ENCODE measurements at regions not wholly inside any gene's neighbourhood (a gene's known extent, or its start where the extent isn't known, plus 50 kb on each side); places are given as distances from the start of the nearest gene placed in this dataset.

- Mint-ChIP-seq H3K9me3 (ENCODE audit: low read depth, unreplicated experiment) (no peaks in the 10 kb centered on the region), H3K27me3 (ENCODE audit: unreplicated experiment) (peaks cover 86% of the 10 kb centered on the region), H3K4me3 (ENCODE audit: low read depth, unreplicated experiment) (no peak overlapping the region), H3K4me1 (ENCODE audit: low read depth, unreplicated experiment) (no peaks in the 10 kb centered on the region), H3K27ac (ENCODE audit: unreplicated experiment) (no peak overlapping the region), H3K36me3 (ENCODE audit: insufficient read depth, unreplicated experiment) (no peaks in the 10 kb centered on the region)
- no peak for DNase-seq
- TF ChIP-seq CTCF (IDR thresholded peaks at IDR 0.05; ENCODE audit: unreplicated experiment), result no peak
- no TSS peak for BruUV-seq (replicated peaks)
- CTCF ChIA-PET, result no interaction called here
- intact Hi-C loops (cut with micrococcal nuclease; ENCODE audit: unreplicated experiment), result no loop called here
Observed at GRCh38 chr14:22488522-22489243, 100.3 kb downstream of the DAD1 start.

GRCh38 chr14:22487941-22488340 is 101.1 kb downstream of the DAD1 start:
- CTCF ChIA-PET, result interaction anchor here (0.5 to 0.6 kb wide), 2 partner anchors 554 to 977 kb away, joined by 3 to 4 read pairs; partner anchors contain the start of gene PSMB11
- H3K4me3 Mint-ChIP-seq (ENCODE audit: low read depth, unreplicated experiment), result no peak overlapping the region
- no TSS peak for BruUV-seq (replicated peaks)
- intact Hi-C loops (cut with micrococcal nuclease; ENCODE audit: unreplicated experiment), result no loop called here
- peaks cover 85% of the 10 kb centered on the region for H3K27me3 Mint-ChIP-seq (ENCODE audit: unreplicated experiment)
- H3K9me3 Mint-ChIP-seq (ENCODE audit: low read depth, unreplicated experiment), result no peaks in the 10 kb centered on the region
- no peak for TF ChIP-seq CTCF (IDR thresholded peaks at IDR 0.05; ENCODE audit: unreplicated experiment)
- DNase-seq, result no peak
- no peaks in the 10 kb centered on the region for H3K36me3 Mint-ChIP-seq (ENCODE audit: insufficient read depth, unreplicated experiment)
- no peaks in the 10 kb centered on the region for H3K4me1 Mint-ChIP-seq (ENCODE audit: low read depth, unreplicated experiment)
- H3K27ac Mint-ChIP-seq (ENCODE audit: unreplicated experiment), result no peak overlapping the region

GRCh38 chr14:22487401-22487800 is 101.6 kb downstream of the DAD1 start:
- no peaks in the 10 kb centered on the region for H3K36me3 Mint-ChIP-seq (ENCODE audit: insufficient read depth, unreplicated experiment)
- CTCF ChIA-PET, result interaction anchor here (0.5 to 0.6 kb wide), 3 partner anchors 117 to 977 kb away, joined by 3 to 4 read pairs (median 3); partner anchors contain the start of gene PSMB11
- DNase-seq, result no peak
- no peak for TF ChIP-seq CTCF (IDR thresholded peaks at IDR 0.05; ENCODE audit: unreplicated experiment)
- H3K4me1 Mint-ChIP-seq (ENCODE audit: low read depth, unreplicated experiment), result no peaks in the 10 kb centered on the region
- intact Hi-C loops (cut with micrococcal nuclease; ENCODE audit: unreplicated experiment), result no loop called here
- H3K27ac Mint-ChIP-seq (ENCODE audit: unreplicated experiment), result no peak overlapping the region
- no peak overlapping the region for H3K4me3 Mint-ChIP-seq (ENCODE audit: low read depth, unreplicated experiment)
- peaks cover 85% of the 10 kb centered on the region for H3K27me3 Mint-ChIP-seq (ENCODE audit: unreplicated experiment)
- no TSS peak for BruUV-seq (replicated peaks)
- no peaks in the 10 kb centered on the region for H3K9me3 Mint-ChIP-seq (ENCODE audit: low read depth, unreplicated experiment)

GRCh38 chr14:22486675-22487074 is 102.3 kb downstream of the DAD1 start:
- BruUV-seq (replicated peaks), result no TSS peak
- DNase-seq, result no peak
- no peaks in the 10 kb centered on the region for H3K9me3 Mint-ChIP-seq (ENCODE audit: low read depth, unreplicated experiment)
- no peak overlapping the region for H3K4me3 Mint-ChIP-seq (ENCODE audit: low read depth, unreplicated experiment)
- CTCF ChIA-PET, result interaction anchor here (0.6 kb wide), 1 partner anchor 117 kb away, joined by 3 read pairs; no protein-coding TSS in a partner anchor
- H3K27me3 Mint-ChIP-seq (ENCODE audit: unreplicated experiment), result peaks cover 85% of the 10 kb centered on the region
- TF ChIP-seq CTCF (IDR thresholded peaks at IDR 0.05; ENCODE audit: unreplicated experiment), result no peak
- H3K4me1 Mint-ChIP-seq (ENCODE audit: low read depth, unreplicated experiment), result no peaks in the 10 kb centered on the region
- H3K27ac Mint-ChIP-seq (ENCODE audit: unreplicated experiment), result no peak overlapping the region
- intact Hi-C loops (cut with micrococcal nuclease; ENCODE audit: unreplicated experiment), result no loop called here
- H3K36me3 Mint-ChIP-seq (ENCODE audit: insufficient read depth, unreplicated experiment), result no peaks in the 10 kb centered on the region

All from Calu3 (cell line).